Activated CD4-positive, alpha-beta T cell treated with anti-CD3 and anti-CD28 coated beads, Interleukin-2, Interleukin-4, amounts not matched to agents 100 ng/mL and 50 ng/mL, durations not matched to agents 16 hours and 8 hours (primary cell): ENCODE measurements at regions not wholly inside any gene's neighbourhood (a gene's known extent, or its start where the extent isn't known, plus 50 kb on each side); places are given as distances from the start of the nearest gene placed in this dataset.
A peak's percentile ranks its signal among the peaks of the same experiment; 100 is the strongest.

Source experiments
- DNase-seq: peaks from one replicate; pipeline ENCODE4 v3.0.0-alpha.2; 2020; ENCODE audit warnings: low spot score

GRCh38 chr17:63132459-63132911, 166.4 kb downstream of the TANC2 start:
- DNase-seq: no peak

- no peak for DNase-seq
Measured at GRCh38 chr17:63133491-63133890, 167.5 kb downstream of the TANC2 start.

- DNase-seq: no peak
Measured at GRCh38 chr17:63134867-63135266, 168.8 kb downstream of the TANC2 start.

GRCh38 chr17:63136369-63137012, 170.5 kb downstream of the TANC2 start:
- DNase-seq: no peak

GRCh38 chr17:63137163-63137562, 171.1 kb downstream of the TANC2 start:
- no peak for DNase-seq

- no peak for DNase-seq
Measured at GRCh38 chr17:63138713-63139112, 172.7 kb downstream of the TANC2 start.

GRCh38 chr17:63139356-63139755, 173.3 kb downstream of the TANC2 start:
- no peak for DNase-seq

- peak; percentile 4 for DNase-seq
Measured at GRCh38 chr17:63140255-63140654, 174.2 kb downstream of the TANC2 start.

GRCh38 chr17:63142836-63143235, 176.8 kb downstream of the TANC2 start:
- DNase-seq: no peak

GRCh38 chr17:63150490-63150889, 184.5 kb downstream of the TANC2 start:
- DNase-seq: no peak

- DNase-seq: no peak
Measured at GRCh38 chr17:63150994-63151464, 185.0 kb downstream of the TANC2 start.

- peak; percentile 4 for DNase-seq
Measured at GRCh38 chr17:63151941-63152523, 186.0 kb downstream of the TANC2 start.

GRCh38 chr17:63153488-63153887, 187.5 kb downstream of the TANC2 start:
- DNase-seq: no peak

GRCh38 chr17:63154586-63155244, 188.7 kb downstream of the TANC2 start:
- DNase-seq: no peak

GRCh38 chr17:63156986-63157385, 191.0 kb downstream of the TANC2 start:
- DNase-seq: no peak

GRCh38 chr17:63162406-63163157, 196.5 kb downstream of the TANC2 start:
- DNase-seq: no peak

GRCh38 chr17:63163158-63163520, 197.1 kb downstream of the TANC2 start:
- DNase-seq: no peak

GRCh38 chr17:63165400-63165799, 199.4 kb downstream of the TANC2 start:
- DNase-seq: no peak

- DNase-seq: no peak
Measured at GRCh38 chr17:63170795-63171194, 204.8 kb downstream of the TANC2 start.

GRCh38 chr17:63171428-63172393, 205.7 kb downstream of the TANC2 start:
- no peak for DNase-seq

GRCh38 chr17:63173450-63173849, 207.4 kb downstream of the TANC2 start:
- no peak for DNase-seq
